Gastroesophageal sphincter (tissue), 3 donors: ENCODE measurements at regions not wholly inside any gene's neighbourhood (a gene's known extent, or its start where the extent isn't known, plus 50 kb on each side); places are given as distances from the start of the nearest gene placed in this dataset.

ENCODE experiments used
- EP300 ChIP-seq: sonication (generic); formaldehyde crosslinking; IDR thresholded peaks from one replicate; pipeline ENCODE4 v1.6.1; 2017; ENCODE audit warnings: antibody characterized with exemption, mild to moderate bottlenecking
- POLR2A ChIP-seq, 2 donors: fragments of 450-650 bp; IDR thresholded peaks; one replicate each; pipeline ENCODE4 v1.6.1; 2017; ENCODE audit warnings: antibody characterized with exemption in 2 of 2, mild to moderate bottlenecking in 2 of 2, moderate library complexity in 1 of 2
- POLR2AphosphoS5 ChIP-seq: sonication (generic); formaldehyde crosslinking; IDR thresholded peaks from one replicate; pipeline ENCODE4 v1.6.1; 2017; ENCODE audit warnings: antibody characterized with exemption
- TF ChIP-seq, protein P1 (sequence below), 4 experiments: fragments of 200-600 bp in 2 of 4; fragments of 450-650 bp in 2 of 4; sonication (generic) in 1 of 4; IDR thresholded peaks; one replicate each; pipeline ENCODE4 v1.5.1; 2017 to 2019; ENCODE audit warnings: antibody characterized with exemption in 4 of 4, mild to moderate bottlenecking in 2 of 4, moderate library complexity in 2 of 4

GRCh38 chr2:160882906-160883305, 277.3 kb upstream of the TANK start:
- TF ChIP-seq, protein P1, sequence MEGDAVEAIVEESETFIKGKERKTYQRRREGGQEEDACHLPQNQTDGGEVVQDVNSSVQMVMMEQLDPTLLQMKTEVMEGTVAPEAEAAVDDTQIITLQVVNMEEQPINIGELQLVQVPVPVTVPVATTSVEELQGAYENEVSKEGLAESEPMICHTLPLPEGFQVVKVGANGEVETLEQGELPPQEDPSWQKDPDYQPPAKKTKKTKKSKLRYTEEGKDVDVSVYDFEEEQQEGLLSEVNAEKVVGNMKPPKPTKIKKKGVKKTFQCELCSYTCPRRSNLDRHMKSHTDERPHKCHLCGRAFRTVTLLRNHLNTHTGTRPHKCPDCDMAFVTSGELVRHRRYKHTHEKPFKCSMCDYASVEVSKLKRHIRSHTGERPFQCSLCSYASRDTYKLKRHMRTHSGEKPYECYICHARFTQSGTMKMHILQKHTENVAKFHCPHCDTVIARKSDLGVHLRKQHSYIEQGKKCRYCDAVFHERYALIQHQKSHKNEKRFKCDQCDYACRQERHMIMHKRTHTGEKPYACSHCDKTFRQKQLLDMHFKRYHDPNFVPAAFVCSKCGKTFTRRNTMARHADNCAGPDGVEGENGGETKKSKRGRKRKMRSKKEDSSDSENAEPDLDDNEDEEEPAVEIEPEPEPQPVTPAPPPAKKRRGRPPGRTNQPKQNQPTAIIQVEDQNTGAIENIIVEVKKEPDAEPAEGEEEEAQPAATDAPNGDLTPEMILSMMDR (IDR thresholded peaks at IDR 0.05) = no peak
- TF ChIP-seq EP300 (no peak), POLR2AphosphoS5 (no peak), POLR2A (IDR thresholded peaks at IDR 0.05) (no peak)
